ENCODE measurements at regions not wholly inside any gene's neighbourhood (a gene's known extent, or its start where the extent isn't known, plus 50 kb on each side); places are given as distances from the start of the nearest gene placed in this dataset.

DNA sequence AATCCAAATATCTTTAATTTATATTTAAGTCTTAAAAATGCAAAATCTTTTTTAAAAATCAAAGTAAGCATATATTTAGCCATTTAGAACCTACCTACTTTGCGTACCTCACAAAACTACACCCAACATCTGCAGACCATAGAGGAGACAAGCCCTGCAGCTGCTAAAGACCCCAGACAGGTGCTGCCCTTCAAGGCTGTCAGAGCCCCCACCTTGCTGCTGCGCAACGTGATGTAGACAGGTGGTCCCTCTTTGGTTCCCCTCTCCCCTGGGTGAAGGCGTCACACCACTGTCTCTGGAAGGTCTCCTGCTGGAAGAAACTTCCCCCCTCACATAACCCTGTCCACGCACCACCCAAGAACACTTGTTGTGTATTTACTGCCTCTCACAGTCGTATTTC is 204.5 kb downstream of the ARRDC4 start:
- TF ChIP-seq, protein P1, sequence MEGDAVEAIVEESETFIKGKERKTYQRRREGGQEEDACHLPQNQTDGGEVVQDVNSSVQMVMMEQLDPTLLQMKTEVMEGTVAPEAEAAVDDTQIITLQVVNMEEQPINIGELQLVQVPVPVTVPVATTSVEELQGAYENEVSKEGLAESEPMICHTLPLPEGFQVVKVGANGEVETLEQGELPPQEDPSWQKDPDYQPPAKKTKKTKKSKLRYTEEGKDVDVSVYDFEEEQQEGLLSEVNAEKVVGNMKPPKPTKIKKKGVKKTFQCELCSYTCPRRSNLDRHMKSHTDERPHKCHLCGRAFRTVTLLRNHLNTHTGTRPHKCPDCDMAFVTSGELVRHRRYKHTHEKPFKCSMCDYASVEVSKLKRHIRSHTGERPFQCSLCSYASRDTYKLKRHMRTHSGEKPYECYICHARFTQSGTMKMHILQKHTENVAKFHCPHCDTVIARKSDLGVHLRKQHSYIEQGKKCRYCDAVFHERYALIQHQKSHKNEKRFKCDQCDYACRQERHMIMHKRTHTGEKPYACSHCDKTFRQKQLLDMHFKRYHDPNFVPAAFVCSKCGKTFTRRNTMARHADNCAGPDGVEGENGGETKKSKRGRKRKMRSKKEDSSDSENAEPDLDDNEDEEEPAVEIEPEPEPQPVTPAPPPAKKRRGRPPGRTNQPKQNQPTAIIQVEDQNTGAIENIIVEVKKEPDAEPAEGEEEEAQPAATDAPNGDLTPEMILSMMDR (IDR thresholded peaks at IDR 0.05): no peak
- no peak for TF ChIP-seq POLR2A (IDR thresholded peaks at IDR 0.05)
- no peaks in the 10 kb centered on the region for H3K27me3 ChIP-seq
- no peaks in the 10 kb centered on the region for H3K4me1 ChIP-seq
- intact Hi-C loops (cut with DNase I; ENCODE audit: low total_unique reads): no loop called here
- no peaks in the 10 kb centered on the region for H3K36me3 ChIP-seq (ENCODE audit: low read depth, missing control alignments)
- H3K9me3 ChIP-seq: no peaks in the 10 kb centered on the region
- no peak overlapping the region for H3K4me3 ChIP-seq
- 74 to 79% methylated on average over 6 of the region's 6 CpGs for WGBS, 2 donors
- DNase-seq: no peak
- H3K27ac ChIP-seq: no peak overlapping the region

DNA sequence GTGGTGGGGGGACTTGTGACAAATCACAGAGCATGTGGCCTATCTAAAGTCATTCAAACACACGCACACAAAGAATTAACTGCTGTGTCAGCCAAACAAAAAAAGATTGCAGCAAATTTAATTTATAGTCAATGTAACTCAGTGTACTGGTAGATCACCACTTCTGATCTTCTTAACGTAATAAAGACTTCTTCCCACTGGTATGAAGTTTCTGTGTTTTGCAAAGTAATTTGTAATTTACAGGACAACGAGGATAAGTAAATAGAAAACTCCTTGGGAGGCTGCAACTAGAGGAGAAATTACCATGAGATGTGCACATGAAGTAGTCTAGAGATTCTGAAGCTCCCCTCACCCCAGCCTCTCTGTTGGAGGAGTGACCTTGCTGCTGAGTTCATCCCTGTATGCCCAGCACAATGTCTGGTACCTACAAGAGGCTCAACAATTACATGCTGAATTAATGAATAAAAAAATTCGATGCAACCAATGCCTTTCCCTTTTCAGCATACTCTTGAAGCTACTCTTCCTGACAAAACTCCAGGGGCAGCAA is 207.3 kb downstream of the ARRDC4 start:
- no peaks in the 10 kb centered on the region for H3K9me3 ChIP-seq
- 67 to 69% methylated on average over 4 of the region's 4 CpGs for WGBS, 2 donors
- H3K4me3 ChIP-seq: no peak overlapping the region
- no peaks in the 10 kb centered on the region for H3K36me3 ChIP-seq (ENCODE audit: low read depth, missing control alignments)
- no peaks in the 10 kb centered on the region for H3K4me1 ChIP-seq
- no peak for TF ChIP-seq POLR2A (IDR thresholded peaks at IDR 0.05)
- TF ChIP-seq, protein P1 (IDR thresholded peaks at IDR 0.05): no peak
- intact Hi-C loops (cut with DNase I; ENCODE audit: low total_unique reads): no loop called here
- no peaks in the 10 kb centered on the region for H3K27me3 ChIP-seq
- H3K27ac ChIP-seq: no peak overlapping the region
- DNase-seq: no peak

DNA sequence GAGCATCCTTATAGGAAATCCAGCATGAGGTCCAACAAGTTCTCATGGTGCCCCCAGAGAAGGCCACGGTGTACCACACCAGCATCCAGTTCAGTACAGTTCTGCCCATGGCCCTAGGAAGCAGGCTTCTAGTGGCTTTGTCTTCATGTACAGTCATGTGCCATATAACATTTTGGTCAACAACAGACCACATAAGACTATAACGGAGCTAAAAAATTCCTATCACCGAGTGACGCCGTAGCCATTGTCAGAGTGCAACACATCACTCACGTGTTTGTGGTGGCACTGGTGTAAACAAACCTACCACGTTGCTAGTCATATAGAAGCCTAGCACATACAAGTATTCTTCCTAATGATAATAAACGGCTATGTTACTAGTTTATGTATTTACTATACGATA is 209.0 kb downstream of the ARRDC4 start:
- no peak overlapping the region for H3K27ac ChIP-seq
- no peaks in the 10 kb centered on the region for H3K36me3 ChIP-seq (ENCODE audit: low read depth, missing control alignments)
- TF ChIP-seq, protein P1 (IDR thresholded peaks at IDR 0.05): no peak
- no peak for TF ChIP-seq POLR2A (IDR thresholded peaks at IDR 0.05)
- 92 to 96% methylated on average over 9 of the region's 9 CpGs for WGBS, 2 donors
- intact Hi-C loops (cut with DNase I; ENCODE audit: low total_unique reads): no loop called here
- H3K9me3 ChIP-seq: no peaks in the 10 kb centered on the region
- DNase-seq: no peak
- H3K4me1 ChIP-seq: no peaks in the 10 kb centered on the region
- no peaks in the 10 kb centered on the region for H3K27me3 ChIP-seq
- H3K4me3 ChIP-seq: no peak overlapping the region

DNA sequence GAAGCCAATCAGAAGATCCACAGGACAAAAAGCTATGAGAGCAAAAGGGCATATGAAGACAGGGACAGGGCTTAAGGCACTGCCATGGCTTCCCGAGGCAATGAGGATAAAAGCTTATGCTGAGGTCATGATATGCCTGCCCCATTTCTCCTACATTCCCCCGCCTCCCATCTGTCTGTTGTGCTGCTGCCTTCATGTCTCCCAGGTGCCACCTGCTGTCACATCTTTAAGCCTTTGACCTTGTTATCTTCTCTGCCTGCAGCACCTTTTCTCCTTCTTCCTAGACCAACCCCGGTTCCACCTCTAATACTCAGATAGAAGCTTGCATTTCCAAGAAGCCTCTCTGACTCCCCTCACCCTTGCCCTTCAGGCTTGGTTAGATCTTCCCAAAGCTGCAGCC is 213.8 kb downstream of the ARRDC4 start:
- no peak overlapping the region for H3K27ac ChIP-seq
- no peaks in the 10 kb centered on the region for H3K27me3 ChIP-seq
- H3K4me1 ChIP-seq: no peaks in the 10 kb centered on the region
- intact Hi-C loops (cut with DNase I; ENCODE audit: low total_unique reads): loop anchor here (10.0 kb wide), 1 partner anchor 269 kb away; no protein-coding TSS in a partner anchor
- TF ChIP-seq, protein P1 (IDR thresholded peaks at IDR 0.05): no peak
- no peak for TF ChIP-seq POLR2A (IDR thresholded peaks at IDR 0.05)
- 59 to 64% methylated on average over 3 of the region's 3 CpGs for WGBS, 2 donors
- no peaks in the 10 kb centered on the region for H3K36me3 ChIP-seq (ENCODE audit: low read depth, missing control alignments)
- H3K4me3 ChIP-seq: no peak overlapping the region
- DNase-seq: no peak
- no peaks in the 10 kb centered on the region for H3K9me3 ChIP-seq

DNA sequence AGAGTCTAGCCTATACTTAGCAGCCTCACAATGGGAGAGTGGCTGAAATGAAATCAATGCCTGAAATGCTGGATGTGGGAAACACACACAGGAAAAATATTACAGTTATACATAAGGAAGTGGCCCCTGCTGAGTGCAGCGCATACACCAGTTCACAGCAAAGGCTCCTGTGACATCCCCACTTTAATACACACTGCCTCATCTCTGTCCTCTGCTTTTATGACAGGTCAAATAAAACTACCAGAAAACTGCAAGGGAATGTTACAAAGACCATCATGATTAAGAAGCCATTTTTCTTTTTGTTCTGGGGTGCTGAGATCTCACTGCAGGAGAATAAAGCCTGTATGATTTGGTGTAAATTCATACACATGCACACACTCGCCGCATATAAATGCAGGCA is 214.3 kb downstream of the ARRDC4 start:
- H3K4me1 ChIP-seq: no peaks in the 10 kb centered on the region
- H3K9me3 ChIP-seq: no peaks in the 10 kb centered on the region
- no peak overlapping the region for H3K4me3 ChIP-seq
- 87 to 94% methylated on average over 3 of the region's 3 CpGs for WGBS, 2 donors
- DNase-seq: no peak
- intact Hi-C loops (cut with DNase I; ENCODE audit: low total_unique reads): loop anchor here (10.0 kb wide), 1 partner anchor 270 kb away; no protein-coding TSS in a partner anchor
- TF ChIP-seq POLR2A (IDR thresholded peaks at IDR 0.05): no peak
- TF ChIP-seq, protein P1 (IDR thresholded peaks at IDR 0.05): no peak
- no peaks in the 10 kb centered on the region for H3K36me3 ChIP-seq (ENCODE audit: low read depth, missing control alignments)
- no peaks in the 10 kb centered on the region for H3K27me3 ChIP-seq
- no peak overlapping the region for H3K27ac ChIP-seq
